Loucy (cell line): ENCODE measurements at regions not wholly inside any gene's neighbourhood (a gene's known extent, or its start where the extent isn't known, plus 50 kb on each side); places are given as distances from the start of the nearest gene placed in this dataset.

ENCODE experiments used
- H2AFZ ChIP-seq: fragments of 200-600 bp; sonication (generic); 2 replicates; pipeline ENCODE4 v1.6.0; 2016; ENCODE audit warnings: antibody characterized with exemption, mild to moderate bottlenecking, low read length, moderate library complexity
- H3F3A ChIP-seq: fragments of 200-600 bp; 2 replicates; pipeline ENCODE4 v1.6.0; 2016; ENCODE audit warnings: antibody characterized with exemption, low read depth, mild to moderate bottlenecking
- H3K27me3 ChIP-seq: fragments of 200-600 bp; sonication (generic); 2 replicates; pipeline ENCODE4 v1.6.1; 2014; ENCODE audit warnings: low read length, mild to moderate bottlenecking; ENCODE audit not compliant: insufficient read depth, poor library complexity, severe bottlenecking
- H3K36me3 ChIP-seq: fragments of 200-600 bp; sonication (generic); 2 replicates; pipeline ENCODE4 v1.6.1; 2016; ENCODE audit warnings: low read length; ENCODE audit not compliant: insufficient read depth
- H3K4me1 ChIP-seq: fragments of 200-600 bp; sonication (generic); 2 replicates; pipeline ENCODE4 v1.5.1; 2014; ENCODE audit warnings: low read length, mild to moderate bottlenecking; ENCODE audit not compliant: insufficient read depth, poor library complexity, severe bottlenecking
- H3K4me2 ChIP-seq: fragments of 200-600 bp; sonication (generic); 2 replicates; pipeline ENCODE4 v1.6.0; 2014; ENCODE audit warnings: antibody characterized with exemption, low read length, low read depth, mild to moderate bottlenecking; ENCODE audit not compliant: poor library complexity, severe bottlenecking
- H3K4me3 ChIP-seq: fragments of 200-600 bp; sonication (generic); 2 replicates; pipeline ENCODE4 v1.5.1; 2014; ENCODE audit warnings: low read length, mild to moderate bottlenecking, mixed read lengths; ENCODE audit not compliant: poor library complexity, severe bottlenecking
- H3K79me2 ChIP-seq: fragments of 200-600 bp; sonication (generic); 2 replicates; pipeline ENCODE4 v1.6.1; 2014; ENCODE audit warnings: low read length; ENCODE audit not compliant: insufficient read depth
- H3K9ac ChIP-seq: fragments of 200-600 bp; sonication (generic); 2 replicates; pipeline ENCODE4 v1.6.0; 2014; ENCODE audit warnings: mild to moderate bottlenecking, low read depth, low read length, moderate library complexity; ENCODE audit not compliant: poor library complexity, severe bottlenecking
- H3K9me2 ChIP-seq: fragments of 200-600 bp; sonication (generic); replicated peaks from 2 replicates; pipeline ENCODE4 v1.6.1; 2016; ENCODE audit warnings: low read depth, low read length, mixed read lengths
- H3K9me3 ChIP-seq: fragments of 200-600 bp; sonication (generic); 2 replicates; pipeline ENCODE4 v1.6.1; 2014; ENCODE audit warnings: mild to moderate bottlenecking, antibody characterized with exemption, low read length, low read depth; ENCODE audit not compliant: insufficient read depth
- H4K20me1 ChIP-seq: fragments of 200-600 bp; sonication (generic); 2 replicates; pipeline ENCODE4 v1.6.0; 2014; ENCODE audit warnings: antibody characterized with exemption, low read length, mild to moderate bottlenecking; ENCODE audit not compliant: insufficient read depth, poor library complexity, severe bottlenecking
- EZH2phosphoT487 ChIP-seq: fragments of 200-600 bp; IDR thresholded peaks from 2 replicates; pipeline ENCODE4 v1.6.1; 2018; ENCODE audit warnings: antibody characterized with exemption, mild to moderate bottlenecking, moderate library complexity, borderline replicate concordance
- TF ChIP-seq, protein P1 (sequence below): fragments of 200-600 bp; sonication (generic); conservative IDR thresholded peaks from 2 replicates; pipeline ENCODE4 v1.5.1; 2014; ENCODE audit warnings: mild to moderate bottlenecking, antibody characterized with exemption, low read length

DNA sequence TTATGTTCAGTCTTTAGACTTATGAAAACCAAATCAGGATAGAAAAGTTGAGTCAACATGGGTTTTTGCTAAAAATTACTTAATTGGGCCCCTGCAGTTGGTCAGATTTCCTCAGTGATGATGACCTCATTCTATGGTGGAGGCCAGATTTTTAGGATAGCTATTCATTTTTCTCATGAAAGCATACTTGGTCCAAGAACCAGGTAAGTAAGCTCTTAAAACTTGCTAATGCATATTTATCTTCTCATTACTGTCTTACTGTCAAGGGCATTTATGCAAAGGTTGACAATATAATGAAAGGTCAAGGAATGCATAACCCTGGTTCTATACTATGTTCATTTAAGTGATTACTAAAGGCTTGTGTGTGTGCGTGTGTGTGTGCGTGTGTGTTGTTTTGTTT, 650.6 kb downstream of the SATB2 start:
- Histone ChIP-seq H2AFZ (no peak overlapping the region), H3K9me2 (no peaks in the 10 kb centered on the region), H4K20me1 (no peaks in the 10 kb centered on the region), H3K4me1 (no peaks in the 10 kb centered on the region), H3K27me3 (no peaks in the 10 kb centered on the region), H3K4me2 (no peak overlapping the region), H3K36me3 (no peaks in the 10 kb centered on the region), H3K4me3 (no peak overlapping the region), H3K79me2 (no peaks in the 10 kb centered on the region), H3K9ac (no peak overlapping the region), H3F3A (no peaks in the 10 kb centered on the region), H3K9me3 (no peaks in the 10 kb centered on the region)
- TF ChIP-seq, protein P1, sequence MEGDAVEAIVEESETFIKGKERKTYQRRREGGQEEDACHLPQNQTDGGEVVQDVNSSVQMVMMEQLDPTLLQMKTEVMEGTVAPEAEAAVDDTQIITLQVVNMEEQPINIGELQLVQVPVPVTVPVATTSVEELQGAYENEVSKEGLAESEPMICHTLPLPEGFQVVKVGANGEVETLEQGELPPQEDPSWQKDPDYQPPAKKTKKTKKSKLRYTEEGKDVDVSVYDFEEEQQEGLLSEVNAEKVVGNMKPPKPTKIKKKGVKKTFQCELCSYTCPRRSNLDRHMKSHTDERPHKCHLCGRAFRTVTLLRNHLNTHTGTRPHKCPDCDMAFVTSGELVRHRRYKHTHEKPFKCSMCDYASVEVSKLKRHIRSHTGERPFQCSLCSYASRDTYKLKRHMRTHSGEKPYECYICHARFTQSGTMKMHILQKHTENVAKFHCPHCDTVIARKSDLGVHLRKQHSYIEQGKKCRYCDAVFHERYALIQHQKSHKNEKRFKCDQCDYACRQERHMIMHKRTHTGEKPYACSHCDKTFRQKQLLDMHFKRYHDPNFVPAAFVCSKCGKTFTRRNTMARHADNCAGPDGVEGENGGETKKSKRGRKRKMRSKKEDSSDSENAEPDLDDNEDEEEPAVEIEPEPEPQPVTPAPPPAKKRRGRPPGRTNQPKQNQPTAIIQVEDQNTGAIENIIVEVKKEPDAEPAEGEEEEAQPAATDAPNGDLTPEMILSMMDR: no peak
- TF ChIP-seq EZH2phosphoT487: no peak

DNA sequence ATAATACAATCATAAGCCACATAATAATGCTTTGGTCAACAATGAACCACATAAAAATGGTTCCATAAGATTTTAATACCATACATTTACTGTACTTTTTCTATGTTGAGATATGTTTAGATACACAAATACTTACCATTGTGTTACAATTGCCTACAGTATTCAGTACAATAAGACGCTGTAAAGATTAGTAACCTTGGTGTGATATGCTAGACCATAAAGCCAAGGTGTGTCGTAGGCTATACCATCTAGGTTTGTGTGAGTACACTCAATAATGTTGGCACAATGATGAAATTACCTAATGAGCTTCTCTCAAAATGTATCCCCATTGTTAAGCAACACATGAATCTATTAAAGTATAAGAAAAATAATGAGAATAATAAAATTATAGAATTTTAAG, 662.3 kb downstream of the SATB2 start:
- H3K36me3 ChIP-seq: no peaks in the 10 kb centered on the region
- H3K4me2 ChIP-seq: no peak overlapping the region
- H4K20me1 ChIP-seq: no peaks in the 10 kb centered on the region
- no peaks in the 10 kb centered on the region for H3K27me3 ChIP-seq
- no peaks in the 10 kb centered on the region for H3K9me3 ChIP-seq
- H3K9me2 ChIP-seq: no peaks in the 10 kb centered on the region
- no peak overlapping the region for H2AFZ ChIP-seq
- no peaks in the 10 kb centered on the region for H3F3A ChIP-seq
- H3K4me1 ChIP-seq: no peaks in the 10 kb centered on the region
- no peak overlapping the region for H3K4me3 ChIP-seq
- H3K79me2 ChIP-seq: no peaks in the 10 kb centered on the region
- H3K9ac ChIP-seq: no peak overlapping the region
- TF ChIP-seq, protein P1: no peak
- TF ChIP-seq EZH2phosphoT487: no peak

DNA sequence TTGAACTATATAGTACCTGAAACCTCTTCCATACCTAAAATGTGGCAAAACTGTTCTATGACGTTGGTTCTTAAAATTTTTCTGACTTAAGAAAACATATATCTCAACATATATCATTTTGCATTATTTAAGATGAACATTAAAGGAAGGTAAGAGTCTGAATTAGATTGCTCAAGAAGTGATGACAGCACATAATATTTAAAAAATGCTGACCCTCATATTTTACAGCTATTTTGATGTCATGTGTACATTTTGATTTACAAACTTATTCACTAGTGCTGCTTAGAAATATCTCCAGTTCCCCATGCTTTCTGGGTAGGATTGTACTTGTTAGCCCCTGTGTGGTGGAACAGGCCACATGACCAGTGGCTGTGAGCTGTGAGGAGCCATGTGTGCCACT, 666.1 kb downstream of the SATB2 start:
- no peaks in the 10 kb centered on the region for H3K36me3 ChIP-seq
- no peaks in the 10 kb centered on the region for H3F3A ChIP-seq
- no peak overlapping the region for H2AFZ ChIP-seq
- H3K9me2 ChIP-seq: no peaks in the 10 kb centered on the region
- no peaks in the 10 kb centered on the region for H3K4me1 ChIP-seq
- no peaks in the 10 kb centered on the region for H3K79me2 ChIP-seq
- H3K4me3 ChIP-seq: no peak overlapping the region
- no peaks in the 10 kb centered on the region for H4K20me1 ChIP-seq
- no peaks in the 10 kb centered on the region for H3K9me3 ChIP-seq
- H3K4me2 ChIP-seq: no peak overlapping the region
- H3K9ac ChIP-seq: no peak overlapping the region
- H3K27me3 ChIP-seq: no peaks in the 10 kb centered on the region
- TF ChIP-seq, protein P1: no peak
- TF ChIP-seq EZH2phosphoT487: no peak
